ENCODE measurements at regions not wholly inside any gene's neighbourhood (a gene's known extent, or its start where the extent isn't known, plus 50 kb on each side); places are given as distances from the start of the nearest gene placed in this dataset.

DNA sequence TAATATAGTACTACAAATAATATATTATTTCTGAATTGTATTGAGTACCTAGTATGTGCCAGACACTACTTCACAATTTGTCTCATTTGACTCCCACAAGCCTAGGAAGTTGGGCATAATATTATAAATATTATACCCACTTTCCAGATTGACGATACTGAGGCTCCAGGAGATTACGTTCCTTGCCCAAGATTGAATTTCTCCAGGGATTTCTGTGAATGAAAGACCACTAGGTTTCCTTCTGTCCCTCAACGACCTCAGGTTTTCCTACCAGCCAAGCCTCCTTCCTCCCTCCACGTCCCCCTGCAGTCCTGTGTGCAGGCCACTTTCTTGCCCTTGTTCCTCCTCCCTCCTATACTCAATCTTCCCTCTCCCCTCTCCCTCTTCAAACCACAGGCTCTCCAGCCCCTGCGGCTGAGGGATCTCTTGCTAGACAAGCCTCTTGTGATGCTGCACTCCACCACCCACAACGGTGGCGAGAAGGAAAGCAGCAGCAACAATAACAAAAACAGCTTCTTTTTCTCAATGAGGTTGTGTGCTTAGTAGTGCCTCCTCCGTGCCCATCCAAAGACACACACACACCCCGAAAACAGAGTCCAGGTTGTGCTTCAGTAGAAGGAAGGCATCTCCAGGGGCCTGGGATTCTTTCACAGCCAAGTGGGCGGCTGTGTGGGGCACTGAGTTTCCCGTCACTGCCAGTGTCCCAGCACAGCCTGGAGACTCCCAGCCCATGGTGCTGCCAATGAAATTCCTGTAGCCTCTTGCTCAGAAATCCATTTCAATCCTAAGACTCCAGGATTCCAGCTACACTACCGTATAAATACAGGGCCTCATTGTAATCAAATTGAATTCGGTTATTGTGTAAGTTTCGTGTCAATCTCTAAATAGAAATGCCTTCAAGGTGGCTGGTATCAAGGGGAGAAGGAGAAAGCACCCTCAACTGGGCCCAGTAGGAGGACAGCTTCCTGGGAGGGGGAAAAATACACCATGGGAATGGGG is 94.4 kb downstream of the NCR2 start:
- no peak for DNase-seq (ENCODE audit: low read depth)

GRCh38 chr6:41430875-41431274 is 95.5 kb downstream of the NCR2 start:
- peak; percentile 80 for DNase-seq (ENCODE audit: low read depth)

GRCh38 chr6:41432280-41432679 is 96.9 kb downstream of the NCR2 start:
- no peak for DNase-seq (ENCODE audit: low read depth)

- no peak for DNase-seq (ENCODE audit: low read depth)
These were observed 99.5 kb downstream of the NCR2 start for GRCh38 chr6:41434803-41435481.

DNA sequence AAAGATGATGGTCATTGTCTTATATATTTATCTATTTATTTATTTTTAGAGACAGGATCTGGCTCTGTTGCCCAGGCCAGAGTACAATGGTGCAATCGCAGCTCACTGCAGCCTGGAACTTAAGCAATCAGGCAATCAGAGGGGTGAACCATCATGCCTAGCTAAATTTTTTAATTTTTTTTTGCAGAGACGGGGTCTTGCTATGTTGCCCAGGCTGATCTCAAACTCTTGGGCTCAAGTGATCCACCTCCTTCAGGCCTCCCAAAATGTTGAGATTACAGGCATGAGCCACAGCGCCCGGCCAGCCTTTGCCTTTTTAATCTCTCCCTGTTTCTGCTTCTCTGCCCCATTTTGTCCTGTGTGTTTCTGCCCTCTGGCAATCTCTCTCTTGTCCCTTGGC is 102.2 kb downstream of the NCR2 start:
- DNase-seq (ENCODE audit: low read depth), result no peak

DNA sequence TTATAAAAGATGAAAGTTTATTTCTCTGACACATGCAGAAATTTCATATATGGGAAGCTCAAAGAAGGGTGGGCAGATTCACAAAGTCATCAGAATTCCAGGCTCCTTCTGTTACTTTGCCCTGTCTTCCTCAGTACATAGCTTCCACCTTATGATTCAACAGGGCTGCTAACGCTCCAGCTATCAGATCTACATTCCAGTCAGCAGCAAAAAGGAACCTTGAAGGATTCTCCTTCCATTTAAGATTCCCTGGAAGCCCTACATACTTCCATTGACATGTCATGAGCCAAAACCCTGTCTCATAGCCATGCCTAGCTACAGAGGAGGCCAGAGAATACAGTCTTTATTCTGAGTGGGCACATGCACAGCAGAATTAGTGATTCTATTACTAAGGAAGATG is 103.3 kb downstream of the NCR2 start:
- no peak for DNase-seq (ENCODE audit: low read depth)

- no peak for DNase-seq (ENCODE audit: low read depth)
These were observed 104.4 kb downstream of the NCR2 start for GRCh38 chr6:41439524-41440418.

DNA sequence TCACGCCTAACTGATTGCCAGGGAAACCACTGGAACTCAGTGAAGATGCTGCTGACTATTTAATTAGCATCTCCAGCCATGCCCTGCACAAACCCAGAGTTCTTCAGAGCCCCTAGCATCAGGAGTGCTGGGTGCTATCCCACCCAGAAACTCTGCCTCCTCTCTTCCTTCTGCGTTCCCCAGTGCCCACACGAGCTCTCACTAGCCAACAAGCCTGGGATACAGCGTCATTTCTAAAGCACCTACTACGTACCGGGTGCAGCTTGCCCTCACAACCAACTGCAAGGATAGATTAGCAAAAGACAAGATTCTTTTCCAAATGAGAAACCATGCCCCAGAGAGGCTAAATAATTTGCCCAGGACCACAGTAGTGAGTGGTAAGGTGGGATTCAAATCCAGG is 105.2 kb upstream of the FOXP4 start:
- DNase-seq (ENCODE audit: low read depth), result no peak

- DNase-seq (ENCODE audit: low read depth), result no peak
These were observed 104.4 kb upstream of the FOXP4 start for GRCh38 chr6:41441598-41442351.

DNA sequence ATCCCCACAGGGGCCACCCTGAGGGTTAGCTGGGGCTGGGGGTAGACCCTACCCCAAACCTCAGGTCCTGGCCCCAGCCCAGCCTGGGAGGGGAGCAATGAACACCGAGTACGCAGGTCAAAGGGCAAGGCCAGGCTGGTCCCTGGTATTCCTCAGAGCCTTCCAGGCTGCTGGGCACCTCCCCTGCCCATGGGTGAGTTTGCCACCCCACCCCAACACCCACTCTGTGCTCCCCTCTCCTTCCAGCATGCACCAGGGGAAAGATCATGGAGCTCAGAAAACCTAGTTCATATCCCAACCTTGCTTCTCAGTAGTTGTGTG is 103.9 kb upstream of the FOXP4 start:
- DNase-seq (ENCODE audit: low read depth), result no peak

GRCh38 chr6:41442800-41443501 is 103.2 kb upstream of the FOXP4 start:
- DNase-seq (ENCODE audit: low read depth), result peak; percentile 10

- DNase-seq (ENCODE audit: low read depth), result no peak
These were observed 102.3 kb upstream of the FOXP4 start for GRCh38 chr6:41443616-41444525.

DNA sequence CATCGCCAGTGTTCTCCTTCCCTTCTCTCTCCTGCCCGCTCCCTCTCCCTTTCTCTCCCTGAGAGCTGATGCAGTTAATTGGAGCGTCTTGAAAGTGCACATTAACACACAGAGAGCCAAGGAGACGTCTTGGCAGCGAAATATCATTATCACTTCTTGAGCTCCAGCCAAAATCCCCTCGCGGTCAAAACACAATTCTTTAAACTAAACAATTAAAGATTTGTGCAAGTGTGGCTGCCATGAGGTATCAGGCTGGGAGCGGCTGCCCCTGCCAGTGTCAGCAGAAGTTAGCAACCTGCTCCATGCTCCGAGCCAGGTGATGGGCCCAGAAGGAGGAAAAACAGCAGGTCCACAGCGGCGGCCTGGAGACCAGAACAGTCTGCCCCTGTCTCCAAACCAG is 100.9 kb upstream of the FOXP4 start:
- DNase-seq (ENCODE audit: low read depth), result no peak

- no peak for DNase-seq (ENCODE audit: low read depth)
These were observed 100.0 kb upstream of the FOXP4 start for GRCh38 chr6:41446132-41446531.

GRCh38 chr6:41446907-41447545 is 99.2 kb upstream of the FOXP4 start:
- peak; percentile 32 for DNase-seq (ENCODE audit: low read depth)

DNA sequence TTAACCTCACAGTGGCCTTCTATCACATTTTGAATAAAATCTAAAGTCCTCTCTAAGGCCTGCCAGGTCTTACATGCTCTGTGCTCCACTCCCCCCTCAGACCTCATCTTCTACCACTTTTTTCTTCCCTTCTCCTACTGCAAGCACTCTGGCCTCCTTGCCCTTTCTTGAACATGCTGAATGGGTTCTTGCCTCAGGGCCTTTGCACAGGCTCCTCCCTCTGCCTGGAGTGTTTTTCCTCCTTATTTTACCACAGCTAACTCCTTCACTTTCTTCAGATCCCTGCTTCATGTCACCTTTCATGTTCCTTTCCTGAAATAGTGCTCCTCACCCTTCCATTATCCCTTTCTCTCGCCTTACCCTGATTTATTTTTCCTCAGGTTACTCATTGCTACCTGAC is 97.9 kb upstream of the FOXP4 start:
- no peak for DNase-seq (ENCODE audit: low read depth)

DNA sequence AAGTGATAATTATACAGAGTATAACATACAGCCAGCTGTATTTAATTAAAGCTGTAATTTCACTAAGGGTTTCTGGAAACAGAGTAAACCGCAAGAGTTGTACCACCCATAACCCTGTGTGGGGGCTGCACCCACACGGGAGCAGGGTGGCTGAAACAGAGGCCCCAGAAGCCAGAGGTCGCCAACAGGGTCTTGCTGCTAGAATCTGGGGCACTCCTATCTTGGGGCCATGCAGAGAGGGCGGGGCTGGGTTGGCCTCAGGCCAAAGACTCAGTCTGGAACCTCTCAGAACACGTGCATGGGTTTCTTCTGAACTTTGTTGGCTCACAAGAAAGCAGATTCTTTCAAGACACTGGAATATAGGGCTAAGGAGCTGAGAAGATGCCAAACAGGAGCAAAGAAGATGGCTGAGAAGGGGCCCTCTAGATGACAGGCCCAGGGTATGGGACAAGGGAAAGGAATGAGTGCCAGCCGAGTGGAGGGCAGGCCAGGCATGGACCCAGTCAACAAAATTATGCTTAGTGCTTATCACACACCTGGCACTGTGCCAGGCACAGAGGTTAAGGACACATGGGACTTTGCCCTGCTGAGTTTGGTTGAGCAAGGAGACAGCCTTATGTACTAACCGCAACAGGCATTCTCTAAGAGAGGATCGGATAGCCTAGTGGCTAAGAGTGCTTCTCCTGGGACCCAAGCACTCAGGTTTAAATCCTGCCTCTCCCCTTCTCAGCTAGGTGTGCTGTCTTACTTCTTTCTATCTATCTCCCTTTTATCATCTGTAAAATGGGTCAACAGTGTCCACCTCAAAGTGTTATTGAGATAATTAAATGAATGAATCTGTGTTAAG is 96.6 kb upstream of the FOXP4 start:
- no peak for DNase-seq (ENCODE audit: low read depth)

DNA sequence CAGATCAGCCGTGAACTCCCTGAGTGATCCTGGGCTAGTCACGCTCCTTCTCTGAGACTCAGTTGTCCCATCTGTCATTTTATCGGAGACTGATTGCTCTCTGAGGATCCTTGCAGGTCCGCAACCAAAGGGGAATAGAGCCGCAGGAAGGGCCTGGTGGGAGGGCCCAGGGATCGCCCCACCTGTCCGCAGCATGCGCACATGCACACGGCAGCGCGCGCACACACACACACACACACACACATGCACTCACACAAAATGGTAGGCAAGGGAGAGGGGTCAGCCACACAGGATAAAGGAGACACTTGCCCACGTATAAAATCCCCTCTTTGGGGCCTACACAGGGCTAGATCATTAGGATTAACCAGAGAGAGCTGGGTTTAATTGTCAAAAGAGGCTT is 95.6 kb upstream of the FOXP4 start:
- no peak for DNase-seq (ENCODE audit: low read depth)

DNA sequence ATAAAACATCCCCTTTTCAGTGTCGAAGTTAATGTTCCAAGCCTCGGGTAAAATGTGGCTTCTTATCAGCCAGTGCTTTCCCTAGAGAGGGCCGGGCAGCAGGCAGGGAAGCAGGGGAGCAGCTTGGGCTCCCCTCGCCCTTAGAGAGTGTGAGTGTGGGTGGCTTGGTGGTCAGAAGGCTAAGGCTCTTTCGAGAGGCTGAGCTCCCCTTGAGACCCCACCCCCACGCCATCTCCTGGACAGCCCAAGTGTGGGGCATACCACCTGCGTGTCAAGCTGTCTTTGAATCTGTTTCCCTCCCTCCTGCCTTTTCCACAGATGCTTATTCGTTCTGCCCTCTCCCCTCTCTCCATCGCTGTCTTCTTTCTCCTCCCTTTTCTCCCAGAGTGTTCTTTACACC is 95.1 kb upstream of the FOXP4 start:
- peak; percentile 25 for DNase-seq (ENCODE audit: low read depth)

Data from ELR (cell line).